HG03378 (cell line): ENCODE measurements at regions not wholly inside any gene's neighbourhood (a gene's known extent, or its start where the extent isn't known, plus 50 kb on each side); places are given as distances from the start of the nearest gene placed in this dataset.
"Not testable (repeated sequence)": the region's sequence is repeated elsewhere in the genome, so short reads cannot be mapped to it uniquely, and the experiment has no call there.

Source experiments
- ATAC-seq: cut with Tn5 transposase; IDR thresholded peaks from one replicate; pipeline ENCODE4 v1.9.1; 2021; ENCODE audit warnings: mild to moderate bottlenecking, moderate library complexity; ENCODE audit not compliant: unreplicated experiment

- no peak for ATAC-seq
Observed at GRCh38 chr4:148883891-148884290, 441.7 kb upstream of the NR3C2 start.

- no peak for ATAC-seq
Observed at GRCh38 chr4:148883435-148883834, 441.2 kb upstream of the NR3C2 start.

GRCh38 chr4:148881860-148882643 is 439.8 kb upstream of the NR3C2 start:
- no peak for ATAC-seq

GRCh38 chr4:148874331-148874730 is 432.1 kb upstream of the NR3C2 start:
- ATAC-seq = no peak

GRCh38 chr4:148868191-148868590 is 426.0 kb upstream of the NR3C2 start:
- no peak for ATAC-seq

GRCh38 chr4:148866666-148867065 is 424.5 kb upstream of the NR3C2 start:
- ATAC-seq = no peak

- ATAC-seq = no peak
Observed at GRCh38 chr4:148857973-148858534, 415.8 kb upstream of the NR3C2 start.

- no peak for ATAC-seq
Observed at GRCh38 chr4:148857239-148857972, 415.2 kb upstream of the NR3C2 start.

GRCh38 chr4:148854203-148854602 is 412.0 kb upstream of the NR3C2 start:
- no peak for ATAC-seq

GRCh38 chr4:148852092-148852699 is 410.0 kb upstream of the NR3C2 start:
- no peak for ATAC-seq

- ATAC-seq = no peak
Observed at GRCh38 chr4:148850257-148850995, 408.2 kb upstream of the NR3C2 start.

- no peak for ATAC-seq
Observed at GRCh38 chr4:148849581-148849980, 407.4 kb upstream of the NR3C2 start.

GRCh38 chr4:148847544-148848255 is 405.5 kb upstream of the NR3C2 start:
- no peak for ATAC-seq

- ATAC-seq = no peak
Observed at GRCh38 chr4:148845609-148846008, 403.4 kb upstream of the NR3C2 start.

GRCh38 chr4:148843625-148844024 is 401.4 kb upstream of the NR3C2 start:
- no peak for ATAC-seq

GRCh38 chr4:148842843-148843242 is 400.6 kb upstream of the NR3C2 start:
- no peak for ATAC-seq

GRCh38 chr4:148837571-148837970 is 395.4 kb upstream of the NR3C2 start:
- ATAC-seq = not testable (repeated sequence)

- no peak for ATAC-seq
Observed at GRCh38 chr4:148834804-148835631, 392.8 kb upstream of the NR3C2 start.

GRCh38 chr4:148831945-148832344 is 389.7 kb upstream of the NR3C2 start:
- ATAC-seq = no peak
